ENCODE measurements at regions not wholly inside any gene's neighbourhood (a gene's known extent, or its start where the extent isn't known, plus 50 kb on each side); places are given as distances from the start of the nearest gene placed in this dataset.

DNA sequence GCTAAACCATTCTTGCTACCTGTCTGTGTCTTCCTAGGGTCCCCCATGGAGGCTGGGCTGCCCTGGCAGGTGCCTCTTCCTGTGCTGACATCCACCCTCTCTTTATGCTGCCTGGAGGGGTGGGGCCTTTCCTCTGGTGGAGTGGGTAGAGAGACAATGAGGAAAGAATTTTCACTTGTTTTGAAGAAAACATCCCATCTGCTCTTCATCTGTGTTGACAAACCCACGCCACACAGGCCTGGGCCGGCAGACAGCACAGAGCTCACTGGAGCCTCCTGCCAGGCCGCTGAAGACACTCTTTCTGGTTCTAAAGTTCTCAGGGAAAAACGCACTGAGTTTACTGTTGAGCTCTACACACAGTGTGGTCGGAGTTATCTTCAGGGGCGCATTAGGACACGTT, 328.2 kb downstream of the GLRX3 start:
- no peaks in the 10 kb centered on the region for H3K9me3 ChIP-seq (ENCODE audit: low read depth)
- WGBS, 2 experiments (ENCODE audit: low coverage in 1 of 2, low lambda C conversion rate in 2 of 2, missing lambda C conversion rate in 2 of 2): 4 to 5% methylated on average over 7 of the region's 7 CpGs
- no peak overlapping the region for H3K4me2 ChIP-seq (ENCODE audit: unreplicated experiment)
- no peaks in the 10 kb centered on the region for H3K27me3 ChIP-seq (replicated peaks; ENCODE audit: insufficient read depth)
- no peaks in the 10 kb centered on the region for H4K20me1 ChIP-seq (ENCODE audit: insufficient read depth)
- TF ChIP-seq EZH2phosphoT487 (IDR thresholded peaks at IDR 0.05; ENCODE audit: insufficient read depth, low read depth) (no peak), EZH2 (IDR thresholded peaks at IDR 0.05; ENCODE audit: insufficient read depth, poor library complexity, severe bottlenecking) (no peak)
- H3K27ac ChIP-seq: no peak overlapping the region
- DNase-seq: no peak
- no peak overlapping the region for H3K4me3 ChIP-seq
- in situ Hi-C loops (cut with MboI): no loop called here
- no peak overlapping the region for H3K9ac ChIP-seq
- H2AFZ ChIP-seq: no peak overlapping the region
- no peaks in the 10 kb centered on the region for H3K4me1 ChIP-seq (ENCODE audit: insufficient read depth)
- H3K9me2 ChIP-seq (ENCODE audit: insufficient read depth): no peaks in the 10 kb centered on the region
- no peaks in the 10 kb centered on the region for H3K36me3 ChIP-seq (ENCODE audit: low read depth)
- H3K79me2 ChIP-seq (ENCODE audit: insufficient read depth): no peaks in the 10 kb centered on the region
- no peaks in the 10 kb centered on the region for H3F3A ChIP-seq (ENCODE audit: insufficient read depth)

DNA sequence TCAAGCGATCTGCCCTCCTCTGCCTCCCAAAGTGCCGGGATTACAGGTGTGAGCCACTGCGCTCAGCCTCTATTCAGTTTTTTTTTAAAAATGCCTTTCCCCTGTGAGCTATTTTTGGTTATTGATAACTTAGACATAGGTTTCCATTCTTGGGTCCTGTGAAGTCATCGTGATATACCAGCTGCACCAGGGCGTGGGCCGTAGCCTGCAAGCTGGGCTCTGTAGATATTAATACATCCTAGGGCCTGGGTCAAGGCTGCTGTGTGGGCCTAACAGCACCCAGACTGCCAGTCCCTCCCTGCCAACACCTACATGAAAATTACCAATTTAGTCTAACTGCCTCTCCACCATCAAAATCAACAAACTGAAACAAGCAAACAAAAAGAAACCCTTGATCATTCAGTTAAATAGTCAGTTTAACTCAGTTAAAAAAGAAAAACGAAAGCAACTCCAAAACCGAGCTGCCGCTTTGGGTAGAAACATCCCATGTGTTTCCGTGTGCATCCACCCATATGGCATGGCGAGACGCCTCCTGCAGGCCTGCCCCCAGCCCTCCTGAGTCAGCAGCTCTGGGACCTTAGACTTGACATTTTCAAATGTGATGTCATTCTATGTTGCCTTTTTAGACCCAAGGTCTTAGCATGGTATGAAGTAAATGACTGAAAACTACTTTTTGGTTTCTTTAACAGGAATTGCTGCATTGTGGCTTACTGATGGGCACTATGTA, 330.2 kb downstream of the GLRX3 start:
- no peak overlapping the region for H3K4me2 ChIP-seq (ENCODE audit: unreplicated experiment)
- H2AFZ ChIP-seq: no peak overlapping the region
- in situ Hi-C loops (cut with MboI): no loop called here
- H3K9ac ChIP-seq: no peak overlapping the region
- no peaks in the 10 kb centered on the region for H3K36me3 ChIP-seq (ENCODE audit: low read depth)
- no peak overlapping the region for H3K27ac ChIP-seq
- H3K9me3 ChIP-seq (ENCODE audit: low read depth): no peaks in the 10 kb centered on the region
- no peak for DNase-seq
- H3K4me3 ChIP-seq: no peak overlapping the region
- WGBS, 2 experiments (ENCODE audit: low coverage in 1 of 2, low lambda C conversion rate in 2 of 2, missing lambda C conversion rate in 2 of 2): 31 to 41% methylated on average over 12 of the region's 12 CpGs
- no peaks in the 10 kb centered on the region for H3K9me2 ChIP-seq (ENCODE audit: insufficient read depth)
- H3K27me3 ChIP-seq (replicated peaks; ENCODE audit: insufficient read depth): no peaks in the 10 kb centered on the region
- no peaks in the 10 kb centered on the region for H4K20me1 ChIP-seq (ENCODE audit: insufficient read depth)
- H3F3A ChIP-seq (ENCODE audit: insufficient read depth): no peaks in the 10 kb centered on the region
- no peaks in the 10 kb centered on the region for H3K4me1 ChIP-seq (ENCODE audit: insufficient read depth)
- H3K79me2 ChIP-seq (ENCODE audit: insufficient read depth): no peaks in the 10 kb centered on the region
- no peak for TF ChIP-seq EZH2phosphoT487 (IDR thresholded peaks at IDR 0.05; ENCODE audit: insufficient read depth, low read depth)
- no peak for TF ChIP-seq EZH2 (IDR thresholded peaks at IDR 0.05; ENCODE audit: insufficient read depth, poor library complexity, severe bottlenecking)

- H2AFZ ChIP-seq: no peak overlapping the region
- no peak overlapping the region for H3K27ac ChIP-seq
- H4K20me1 ChIP-seq (ENCODE audit: insufficient read depth): no peaks in the 10 kb centered on the region
- no peak overlapping the region for H3K4me3 ChIP-seq
- no peak for DNase-seq
- 31 to 32% methylated on average over 5 of the region's 5 CpGs for WGBS, 2 experiments (ENCODE audit: low coverage in 1 of 2, low lambda C conversion rate in 2 of 2, missing lambda C conversion rate in 2 of 2)
- H3K9ac ChIP-seq: no peak overlapping the region
- TF ChIP-seq EZH2 (IDR thresholded peaks at IDR 0.05; ENCODE audit: insufficient read depth, poor library complexity, severe bottlenecking) (no peak), EZH2phosphoT487 (IDR thresholded peaks at IDR 0.05; ENCODE audit: insufficient read depth, low read depth) (no peak)
- H3K4me2 ChIP-seq (ENCODE audit: unreplicated experiment): no peak overlapping the region
- H3F3A ChIP-seq (ENCODE audit: insufficient read depth): no peaks in the 10 kb centered on the region
- H3K36me3 ChIP-seq (ENCODE audit: low read depth): no peaks in the 10 kb centered on the region
- in situ Hi-C loops (cut with MboI): no loop called here
- H3K4me1 ChIP-seq (ENCODE audit: insufficient read depth): no peaks in the 10 kb centered on the region
- H3K79me2 ChIP-seq (ENCODE audit: insufficient read depth): no peaks in the 10 kb centered on the region
- H3K9me3 ChIP-seq (ENCODE audit: low read depth): no peaks in the 10 kb centered on the region
- H3K27me3 ChIP-seq (replicated peaks; ENCODE audit: insufficient read depth): no peaks in the 10 kb centered on the region
- no peaks in the 10 kb centered on the region for H3K9me2 ChIP-seq (ENCODE audit: insufficient read depth)
Observed at GRCh38 chr10:130470286-130470685, 334.1 kb downstream of the GLRX3 start.

- TF ChIP-seq EZH2phosphoT487 (IDR thresholded peaks at IDR 0.05; ENCODE audit: insufficient read depth, low read depth) (no peak), EZH2 (IDR thresholded peaks at IDR 0.05; ENCODE audit: insufficient read depth, poor library complexity, severe bottlenecking) (no peak)
- H3F3A ChIP-seq (ENCODE audit: insufficient read depth): no peaks in the 10 kb centered on the region
- in situ Hi-C loops (cut with MboI): no loop called here
- no peak for DNase-seq
- H3K27me3 ChIP-seq (replicated peaks; ENCODE audit: insufficient read depth): no peaks in the 10 kb centered on the region
- H3K9me2 ChIP-seq (ENCODE audit: insufficient read depth): no peaks in the 10 kb centered on the region
- H3K79me2 ChIP-seq (ENCODE audit: insufficient read depth): no peaks in the 10 kb centered on the region
- no peak overlapping the region for H3K4me3 ChIP-seq
- H4K20me1 ChIP-seq (ENCODE audit: insufficient read depth): no peaks in the 10 kb centered on the region
- H3K36me3 ChIP-seq (ENCODE audit: low read depth): no peaks in the 10 kb centered on the region
- no peak overlapping the region for H2AFZ ChIP-seq
- H3K4me1 ChIP-seq (ENCODE audit: insufficient read depth): no peaks in the 10 kb centered on the region
- no peak overlapping the region for H3K4me2 ChIP-seq (ENCODE audit: unreplicated experiment)
- H3K9ac ChIP-seq: no peak overlapping the region
- H3K27ac ChIP-seq: no peak overlapping the region
- 38% methylated on average over 6 of the region's 6 CpGs for WGBS, 2 experiments (ENCODE audit: low coverage in 1 of 2, low lambda C conversion rate in 2 of 2, missing lambda C conversion rate in 2 of 2)
- H3K9me3 ChIP-seq (ENCODE audit: low read depth): no peaks in the 10 kb centered on the region
Observed at GRCh38 chr10:130470973-130471372, 334.8 kb downstream of the GLRX3 start.

All from GM23248 (cell line).